BE2C (cell line): ENCODE measurements at regions not wholly inside any gene's neighbourhood (a gene's known extent, or its start where the extent isn't known, plus 50 kb on each side); places are given as distances from the start of the nearest gene placed in this dataset.
A peak's percentile ranks its signal among the peaks of the same experiment; 100 is the strongest.

Experiments used
- DNase-seq: peaks from one replicate; pipeline ENCODE4 v3.0.0-alpha.2; 2020
- H3K27me3 ChIP-seq: fragments of 250-450 bp; sonication (Bioruptor Pico); 2 replicates; pipeline ENCODE4 v1.5.1; 2020; ENCODE audit warnings: mild to moderate bottlenecking
- H3K36me3 ChIP-seq: fragments of 250-450 bp; sonication (Bioruptor Pico); 2 replicates; pipeline ENCODE4 v1.5.1; 2020; ENCODE audit warnings: mild to moderate bottlenecking
- H3K4me1 ChIP-seq: fragments of 250-450 bp; sonication (Bioruptor Pico); 2 replicates; pipeline ENCODE4 v1.5.1; 2020
- H3K4me3 ChIP-seq: 2 replicates; pipeline ENCODE4 v1.5.1; 2011; ENCODE audit warnings: low read depth, low read length
- H3K9me3 ChIP-seq: fragments of 250-450 bp; sonication (Bioruptor Pico); 2 replicates; pipeline ENCODE4 v1.5.1; 2020
- CTCF ChIP-seq: IDR thresholded peaks from 2 replicates; pipeline ENCODE4 v1.5.1; 2012; ENCODE audit warnings: mild to moderate bottlenecking, low read depth, low read length

- H3K9me3 ChIP-seq, result no peaks in the 10 kb centered on the region
- H3K4me1 ChIP-seq, result no peaks in the 10 kb centered on the region
- no peak overlapping the region for H3K4me3 ChIP-seq
- no peak for TF ChIP-seq CTCF
- no peak for DNase-seq
- H3K27me3 ChIP-seq, result no peaks in the 10 kb centered on the region
- H3K36me3 ChIP-seq, result no peaks in the 10 kb centered on the region
Observed at GRCh38 chr7:8809320-8809719, 375.9 kb downstream of the NXPH1 start.

GRCh38 chr7:8817448-8818036, 384.1 kb downstream of the NXPH1 start:
- Histone ChIP-seq H3K4me3 (no peak overlapping the region), H3K36me3 (no peaks in the 10 kb centered on the region), H3K9me3 (no peaks in the 10 kb centered on the region), H3K27me3 (no peaks in the 10 kb centered on the region), H3K4me1 (peaks cover 19% of the 10 kb centered on the region)
- TF ChIP-seq CTCF, result no peak
- DNase-seq, result peak; percentile 75

- peak; percentile 13 for DNase-seq
- peaks cover 19% of the 10 kb centered on the region for H3K4me1 ChIP-seq
- no peak for TF ChIP-seq CTCF
- H3K4me3 ChIP-seq, result no peak overlapping the region
- no peaks in the 10 kb centered on the region for H3K27me3 ChIP-seq
- no peaks in the 10 kb centered on the region for H3K9me3 ChIP-seq
- H3K36me3 ChIP-seq, result no peaks in the 10 kb centered on the region
Observed at GRCh38 chr7:8818406-8818805, 385.0 kb downstream of the NXPH1 start.

GRCh38 chr7:8822595-8822994, 389.2 kb downstream of the NXPH1 start:
- Histone ChIP-seq H3K4me1 (peaks cover 5% of the 10 kb centered on the region), H3K36me3 (no peaks in the 10 kb centered on the region), H3K27me3 (no peaks in the 10 kb centered on the region), H3K4me3 (no peak overlapping the region), H3K9me3 (no peaks in the 10 kb centered on the region)
- DNase-seq, result no peak
- no peak for TF ChIP-seq CTCF

- peaks cover 1% of the 10 kb centered on the region for H3K4me1 ChIP-seq
- peak; percentile 47 for TF ChIP-seq CTCF
- H3K9me3 ChIP-seq, result no peaks in the 10 kb centered on the region
- peak; percentile 18 for DNase-seq
- H3K27me3 ChIP-seq, result no peaks in the 10 kb centered on the region
- no peaks in the 10 kb centered on the region for H3K36me3 ChIP-seq
- H3K4me3 ChIP-seq, result no peak overlapping the region
Observed at GRCh38 chr7:8823486-8823885, 390.1 kb downstream of the NXPH1 start.

GRCh38 chr7:8827329-8827728, 393.9 kb downstream of the NXPH1 start:
- no peaks in the 10 kb centered on the region for H3K9me3 ChIP-seq
- H3K36me3 ChIP-seq, result no peaks in the 10 kb centered on the region
- no peaks in the 10 kb centered on the region for H3K27me3 ChIP-seq
- TF ChIP-seq CTCF, result no peak
- no peaks in the 10 kb centered on the region for H3K4me1 ChIP-seq
- no peak for DNase-seq
- no peak overlapping the region for H3K4me3 ChIP-seq
